GM10266 (cell line): ENCODE measurements at regions not wholly inside any gene's neighbourhood (a gene's known extent, or its start where the extent isn't known, plus 50 kb on each side); places are given as distances from the start of the nearest gene placed in this dataset.
A peak's percentile ranks its signal among the peaks of the same experiment; 100 is the strongest.

Experiments
- DNase-seq: peaks from one replicate; pipeline ENCODE4 v3.0.0; 2012; ENCODE audit errors: extremely low spot score
- TF ChIP-seq, protein P1 (sequence below): IDR thresholded peaks from 2 replicates; pipeline ENCODE4 v1.5.1; 2012; ENCODE audit warnings: mild to moderate bottlenecking, low read depth; ENCODE audit not compliant: control insufficient read depth, insufficient read depth; ENCODE audit errors: missing control alignments

DNA sequence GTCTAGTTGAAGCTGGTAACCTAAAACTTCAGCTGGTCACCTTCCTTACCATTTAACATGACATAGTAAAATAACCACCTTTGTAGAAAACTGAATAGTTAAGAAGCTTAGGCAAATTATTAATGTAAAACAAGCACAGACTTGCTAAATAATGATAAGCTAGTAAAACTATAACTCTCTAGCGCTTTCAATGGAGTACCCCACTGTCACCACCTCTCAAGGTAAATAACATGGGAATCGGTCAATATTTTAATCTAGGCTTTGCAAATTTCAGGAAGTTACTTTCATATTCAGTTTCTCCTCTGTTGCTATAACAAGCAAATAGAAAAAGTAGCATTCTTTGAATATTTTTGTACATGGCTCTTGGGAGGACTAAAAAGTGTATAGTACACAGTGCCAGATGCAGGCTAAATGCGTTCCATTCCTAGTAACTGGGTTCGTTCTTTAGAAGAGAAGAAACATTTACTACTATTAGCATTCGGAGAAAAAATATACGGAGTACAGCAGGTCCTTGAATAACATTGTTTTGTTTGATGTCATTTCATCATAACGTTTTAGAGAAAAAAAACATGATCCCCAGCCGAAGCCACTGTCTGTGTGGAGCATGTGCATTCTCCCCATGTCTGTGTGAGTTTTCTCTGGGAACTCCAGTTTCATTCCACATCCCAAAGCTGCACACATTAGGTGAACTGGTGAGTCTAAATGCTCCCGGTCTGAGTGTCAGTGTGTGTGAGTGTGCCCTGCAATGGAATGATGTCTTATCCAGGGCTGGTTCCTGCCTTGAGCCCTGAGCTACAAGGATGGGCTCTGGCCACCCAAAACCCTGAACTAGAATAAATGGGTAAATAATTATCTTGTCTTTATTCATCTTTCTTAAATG lies 52.5 kb downstream of the EPRS1 start:
- DNase-seq: no peak

DNA sequence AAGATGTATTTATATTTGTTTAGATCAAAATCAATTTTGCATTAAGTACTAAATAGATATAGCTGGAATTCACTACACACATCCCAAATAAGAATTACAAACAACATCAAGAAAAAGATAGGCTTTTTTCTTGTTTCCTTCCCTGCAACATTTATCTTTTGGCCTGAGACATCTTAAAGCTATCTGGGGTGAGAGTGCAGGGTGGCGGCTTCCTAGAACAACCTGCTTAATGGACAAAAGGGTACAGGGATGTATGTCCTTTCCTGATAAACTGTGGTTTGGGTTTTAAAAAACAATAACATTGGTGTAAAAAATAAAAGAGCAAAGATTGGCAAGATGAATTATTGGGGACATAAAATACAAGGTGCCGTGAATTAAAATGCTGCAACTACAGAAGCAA lies 54.4 kb downstream of the EPRS1 start:
- DNase-seq: no peak
- TF ChIP-seq, protein P1, sequence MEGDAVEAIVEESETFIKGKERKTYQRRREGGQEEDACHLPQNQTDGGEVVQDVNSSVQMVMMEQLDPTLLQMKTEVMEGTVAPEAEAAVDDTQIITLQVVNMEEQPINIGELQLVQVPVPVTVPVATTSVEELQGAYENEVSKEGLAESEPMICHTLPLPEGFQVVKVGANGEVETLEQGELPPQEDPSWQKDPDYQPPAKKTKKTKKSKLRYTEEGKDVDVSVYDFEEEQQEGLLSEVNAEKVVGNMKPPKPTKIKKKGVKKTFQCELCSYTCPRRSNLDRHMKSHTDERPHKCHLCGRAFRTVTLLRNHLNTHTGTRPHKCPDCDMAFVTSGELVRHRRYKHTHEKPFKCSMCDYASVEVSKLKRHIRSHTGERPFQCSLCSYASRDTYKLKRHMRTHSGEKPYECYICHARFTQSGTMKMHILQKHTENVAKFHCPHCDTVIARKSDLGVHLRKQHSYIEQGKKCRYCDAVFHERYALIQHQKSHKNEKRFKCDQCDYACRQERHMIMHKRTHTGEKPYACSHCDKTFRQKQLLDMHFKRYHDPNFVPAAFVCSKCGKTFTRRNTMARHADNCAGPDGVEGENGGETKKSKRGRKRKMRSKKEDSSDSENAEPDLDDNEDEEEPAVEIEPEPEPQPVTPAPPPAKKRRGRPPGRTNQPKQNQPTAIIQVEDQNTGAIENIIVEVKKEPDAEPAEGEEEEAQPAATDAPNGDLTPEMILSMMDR: no peak

More for the DNA sequence above, 52.5 kb downstream of the EPRS1 start:
- TF ChIP-seq, protein P1: no peak

DNA sequence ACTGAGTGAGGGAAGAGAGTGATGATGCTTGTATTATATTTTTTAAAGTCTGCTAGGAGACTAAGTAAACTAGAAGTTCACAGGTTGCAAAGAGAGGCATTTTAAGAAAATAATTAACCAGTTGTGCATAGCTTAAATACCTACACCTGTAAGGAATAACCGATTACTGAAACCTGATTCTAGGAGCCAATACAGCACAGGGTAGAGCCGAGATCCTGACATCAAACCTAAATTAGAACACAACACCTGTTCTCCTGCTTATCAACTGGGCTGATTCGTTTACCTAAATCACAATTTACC lies 54.8 kb downstream of the EPRS1 start:
- no peak for DNase-seq
- TF ChIP-seq, protein P1: no peak

DNA sequence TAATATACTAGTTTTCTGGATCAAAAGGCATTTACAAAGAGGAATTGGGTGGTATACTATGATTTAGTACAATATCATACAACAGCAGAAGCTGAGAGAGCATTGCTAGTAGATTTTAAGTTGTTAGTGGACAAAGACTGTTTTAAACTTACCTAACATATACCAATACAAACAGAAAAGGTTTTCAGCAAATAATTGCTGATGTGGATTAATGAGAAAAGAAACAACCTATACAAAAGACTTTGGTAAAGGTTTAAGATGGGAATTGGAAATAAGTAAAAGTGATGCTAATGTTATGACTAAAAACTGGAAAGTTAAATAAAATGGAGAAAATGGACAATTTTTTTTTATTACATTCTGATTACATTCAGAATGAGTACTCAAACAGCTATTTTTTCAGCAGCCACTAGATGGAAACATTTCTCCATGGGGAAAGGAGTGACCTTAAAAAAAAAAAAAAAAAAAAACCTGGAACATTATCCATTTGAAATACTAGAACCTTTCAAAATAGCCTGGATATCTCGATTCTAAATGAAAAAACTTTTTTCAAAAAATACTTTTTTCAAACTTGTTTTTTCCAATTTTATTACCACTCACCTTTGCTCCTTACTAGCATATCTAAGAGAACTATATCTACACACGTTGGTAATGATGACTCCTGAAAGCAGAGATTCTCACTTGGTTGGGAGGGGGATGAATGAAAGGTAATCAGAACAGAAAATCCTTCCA lies 55.4 kb downstream of the EPRS1 start:
- no peak for DNase-seq
- TF ChIP-seq, protein P1: peak; percentile 38

DNA sequence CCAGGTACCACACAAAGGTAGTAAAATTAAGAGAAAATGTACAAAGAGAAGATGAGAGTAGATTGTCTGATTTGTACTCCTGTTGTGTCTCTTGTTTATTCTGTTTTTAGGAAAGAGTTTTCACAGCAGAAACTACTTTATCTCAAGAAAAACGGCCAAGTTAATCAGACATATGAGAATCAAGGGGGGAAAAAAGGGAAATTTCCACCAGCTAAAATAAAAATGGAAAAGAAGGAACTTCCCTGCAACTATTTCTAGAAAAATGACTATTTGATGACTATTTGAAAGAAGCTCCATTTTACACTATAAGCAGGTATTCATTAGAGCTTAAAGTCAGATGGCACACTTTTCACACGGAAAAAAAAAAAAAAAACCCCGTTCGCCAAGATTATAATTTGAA lies 56.5 kb downstream of the EPRS1 start:
- TF ChIP-seq, protein P1: no peak
- DNase-seq: no peak

DNA sequence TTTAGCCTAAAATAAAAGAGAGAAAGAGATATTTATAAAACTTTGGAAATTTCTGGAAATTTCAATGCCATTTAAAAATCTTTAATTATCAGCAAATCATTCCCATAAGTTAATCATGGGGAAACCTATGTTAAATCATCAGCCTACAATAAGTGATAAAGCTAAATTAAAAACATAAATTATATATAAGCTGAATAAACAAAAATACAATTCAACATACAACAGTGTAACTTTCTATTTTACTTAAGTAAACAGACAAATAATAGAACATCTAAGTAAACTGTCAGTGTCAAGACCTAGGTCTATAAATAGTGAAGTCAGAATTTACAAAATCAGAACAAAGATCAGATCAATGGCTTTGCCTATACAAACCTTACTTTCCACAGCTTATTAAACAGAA lies 57.5 kb downstream of the EPRS1 start:
- TF ChIP-seq, protein P1: no peak
- DNase-seq: no peak

DNA sequence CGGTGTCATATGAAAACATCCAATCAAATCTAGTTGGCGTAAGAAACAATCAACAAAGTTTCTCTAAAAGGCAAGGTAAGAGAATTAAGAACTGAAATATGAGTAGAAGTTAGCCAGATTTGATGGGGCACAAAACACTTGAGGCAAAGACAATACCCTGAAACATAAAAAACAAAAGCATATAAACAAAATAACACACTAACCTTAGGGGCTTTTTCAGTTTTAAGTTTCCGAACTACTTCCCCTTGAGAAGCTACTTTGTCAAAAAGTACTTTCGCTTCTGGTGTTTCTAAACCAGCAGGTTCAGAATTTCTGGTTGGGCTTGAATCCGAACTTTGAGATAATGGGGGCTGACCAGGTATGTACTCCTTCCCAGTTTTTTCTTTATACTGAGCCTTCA lies 57.9 kb downstream of the EPRS1 start:
- TF ChIP-seq, protein P1: no peak
- DNase-seq: peak; percentile 25
